ENCODE measurements at regions not wholly inside any gene's neighbourhood (a gene's known extent, or its start where the extent isn't known, plus 50 kb on each side); places are given as distances from the start of the nearest gene placed in this dataset.

DNA sequence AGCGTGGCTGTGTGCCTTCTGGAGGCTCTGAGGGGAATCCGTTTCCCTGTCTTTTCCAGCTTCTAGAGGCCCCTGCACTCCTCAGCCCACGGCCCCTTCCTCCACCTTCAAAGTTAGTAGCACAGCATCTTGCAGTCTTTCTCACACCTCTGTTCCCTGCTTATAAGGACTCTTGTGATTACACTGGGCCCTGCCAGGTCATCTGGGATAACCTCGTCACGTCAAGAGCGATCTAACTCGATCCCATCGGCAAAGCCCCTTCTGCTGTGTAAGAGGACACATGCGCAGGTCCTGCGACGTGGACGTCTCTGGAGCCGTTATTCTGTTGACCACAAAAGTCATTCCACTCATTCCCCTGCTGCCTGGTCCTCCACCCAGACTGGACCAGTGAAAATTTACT, 159.2 kb downstream of the BMP7 start:
- Histone ChIP-seq H3K27me3 (ENCODE audit: control insufficient read depth, insufficient read depth, low read length) (no peaks in the 10 kb centered on the region), H3K9me3 (ENCODE audit: control insufficient read depth in 2 of 3, insufficient read depth in 1 of 3, low read length in 3 of 3) (no peaks in the 10 kb centered on the region), H3K4me3 (ENCODE audit: low read length in 3 of 3) (no peak overlapping the region), H3K4me1 (ENCODE audit: control insufficient read depth in 2 of 3, insufficient read depth in 2 of 3, low read depth in 1 of 3, low read length in 3 of 3) (no peaks in the 10 kb centered on the region), H3K36me3 (ENCODE audit: control insufficient read depth in 2 of 3, insufficient read depth in 3 of 3, low read length in 3 of 3) (no peaks in the 10 kb centered on the region), H3K9ac (ENCODE audit: low read length in 3 of 3) (no peak overlapping the region), H3K27ac (ENCODE audit: low read depth in 2 of 2, low read length in 2 of 2) (no peak overlapping the region)
- no peak for DNase-seq
- no peak for TF ChIP-seq CTCF (IDR thresholded peaks at IDR 0.05; ENCODE audit: borderline replicate concordance, extremely low read depth, insufficient read depth)
- intact Hi-C loops (cut with DNase I): no loop called here
- no peak for FAIRE-seq

DNA sequence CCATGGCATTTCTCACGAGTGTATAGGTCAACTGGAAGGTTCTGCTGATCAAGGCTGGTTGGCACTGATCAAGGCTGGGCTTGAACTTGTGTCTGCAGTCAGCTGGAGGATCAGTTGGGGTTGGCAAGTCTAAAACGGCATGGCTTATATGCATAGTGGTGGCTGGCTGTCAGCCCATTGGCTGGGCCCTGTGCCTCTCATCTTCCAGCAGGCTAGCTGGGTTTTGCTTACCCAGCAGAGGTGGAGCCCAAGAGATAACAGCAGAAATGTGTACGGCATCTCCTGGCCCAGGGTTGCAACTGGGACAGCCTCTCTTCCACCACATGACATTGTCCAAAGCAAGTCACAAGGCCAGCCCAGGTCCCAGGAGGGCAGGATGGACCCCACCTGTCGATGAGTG, 158.2 kb downstream of the BMP7 start:
- no peak for FAIRE-seq
- DNase-seq: no peak
- Histone ChIP-seq H3K27me3 (ENCODE audit: control insufficient read depth, insufficient read depth, low read length) (no peaks in the 10 kb centered on the region), H3K4me3 (ENCODE audit: low read length in 3 of 3) (no peak overlapping the region), H3K27ac (ENCODE audit: low read depth in 2 of 2, low read length in 2 of 2) (no peak overlapping the region), H3K36me3 (ENCODE audit: control insufficient read depth in 2 of 3, insufficient read depth in 3 of 3, low read length in 3 of 3) (no peaks in the 10 kb centered on the region), H3K4me1 (ENCODE audit: control insufficient read depth in 2 of 3, insufficient read depth in 2 of 3, low read depth in 1 of 3, low read length in 3 of 3) (no peaks in the 10 kb centered on the region), H3K9ac (ENCODE audit: low read length in 3 of 3) (no peak overlapping the region), H3K9me3 (ENCODE audit: control insufficient read depth in 2 of 3, insufficient read depth in 1 of 3, low read length in 3 of 3) (no peaks in the 10 kb centered on the region)
- intact Hi-C loops (cut with DNase I): no loop called here
- no peak for TF ChIP-seq CTCF (IDR thresholded peaks at IDR 0.05; ENCODE audit: borderline replicate concordance, extremely low read depth, insufficient read depth)

DNA sequence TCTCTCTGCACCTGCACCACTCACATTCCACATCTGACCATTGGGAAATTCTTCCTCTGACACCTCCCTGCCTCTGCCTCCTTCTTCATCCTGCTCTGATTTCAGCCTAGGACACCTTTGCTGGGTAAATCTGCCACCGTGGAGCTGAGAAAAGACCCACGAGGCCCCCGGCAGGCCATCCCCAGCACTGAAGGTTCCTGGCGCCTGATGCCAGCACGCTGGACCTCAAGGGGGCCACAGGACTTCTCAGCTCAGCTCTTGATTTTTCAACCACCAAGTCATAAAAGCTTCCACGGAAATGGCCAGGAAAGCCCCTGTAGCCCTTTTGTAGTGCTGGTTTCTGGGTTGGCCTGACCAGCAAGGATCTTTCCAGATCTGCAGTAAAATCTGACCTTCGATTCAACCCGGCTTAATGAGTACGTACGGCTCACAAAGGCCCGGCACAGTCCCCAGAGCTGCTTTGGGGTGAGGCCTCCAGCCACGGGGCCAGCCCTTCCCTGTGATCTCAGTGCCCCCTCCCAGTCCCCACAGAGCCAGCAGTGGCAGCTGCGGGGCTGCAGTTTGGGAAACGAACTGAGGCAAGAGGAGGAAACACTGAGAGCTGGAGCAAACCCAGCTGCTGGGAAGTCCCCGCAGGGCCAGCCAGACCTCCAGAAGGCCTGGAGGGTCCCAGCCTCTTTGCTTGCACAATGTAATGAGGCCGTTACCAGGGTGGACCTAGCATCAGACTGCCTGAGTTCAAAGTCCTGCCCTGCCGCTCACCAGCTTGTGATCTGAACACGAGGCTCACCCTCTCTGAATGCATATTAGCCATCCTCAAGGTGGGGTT, 157.5 kb downstream of the BMP7 start:
- no peak for FAIRE-seq
- intact Hi-C loops (cut with DNase I): no loop called here

More for the DNA sequence above, 157.5 kb downstream of the BMP7 start:
- Histone ChIP-seq H3K4me1 (ENCODE audit: control insufficient read depth in 2 of 3, insufficient read depth in 2 of 3, low read depth in 1 of 3, low read length in 3 of 3) (no peaks in the 10 kb centered on the region), H3K9ac (ENCODE audit: low read length in 3 of 3) (no peak overlapping the region), H3K9me3 (ENCODE audit: control insufficient read depth in 2 of 3, insufficient read depth in 1 of 3, low read length in 3 of 3) (no peaks in the 10 kb centered on the region), H3K27me3 (ENCODE audit: control insufficient read depth, insufficient read depth, low read length) (no peaks in the 10 kb centered on the region), H3K36me3 (ENCODE audit: control insufficient read depth in 2 of 3, insufficient read depth in 3 of 3, low read length in 3 of 3) (no peaks in the 10 kb centered on the region), H3K4me3 (ENCODE audit: low read length in 3 of 3) (no peak overlapping the region), H3K27ac (ENCODE audit: low read depth in 2 of 2, low read length in 2 of 2) (no peak overlapping the region)
- peak; percentile 43 to 90 (median 64) for DNase-seq
- TF ChIP-seq CTCF (IDR thresholded peaks at IDR 0.05; ENCODE audit: borderline replicate concordance, extremely low read depth, insufficient read depth): no peak

All from kidney (tissue), 13 donors.